ENCODE measurements at regions not wholly inside any gene's neighbourhood (a gene's known extent, or its start where the extent isn't known, plus 50 kb on each side); places are given as distances from the start of the nearest gene placed in this dataset.

DNA sequence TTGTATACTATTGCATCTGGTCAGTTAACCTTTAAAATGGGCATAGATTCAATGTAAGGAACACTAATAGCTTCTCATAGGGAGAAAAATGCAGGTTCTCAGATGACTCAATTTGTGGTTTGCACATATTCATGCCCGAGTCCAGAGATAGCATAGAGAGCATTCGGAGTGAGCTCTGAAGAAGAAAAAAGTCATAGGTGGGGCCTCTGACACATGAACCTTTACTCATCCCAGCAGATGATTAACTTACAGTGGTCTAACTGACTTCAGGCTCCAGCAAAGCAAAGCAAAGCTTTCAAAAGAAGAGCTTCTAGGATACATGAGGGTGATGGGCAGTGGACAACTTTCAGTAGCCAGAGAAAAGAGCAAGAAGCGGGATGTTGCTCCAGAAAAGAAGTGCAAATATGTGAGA lies 55.3 kb upstream of the BTN3A2 start:
- TF ChIP-seq, protein P1, sequence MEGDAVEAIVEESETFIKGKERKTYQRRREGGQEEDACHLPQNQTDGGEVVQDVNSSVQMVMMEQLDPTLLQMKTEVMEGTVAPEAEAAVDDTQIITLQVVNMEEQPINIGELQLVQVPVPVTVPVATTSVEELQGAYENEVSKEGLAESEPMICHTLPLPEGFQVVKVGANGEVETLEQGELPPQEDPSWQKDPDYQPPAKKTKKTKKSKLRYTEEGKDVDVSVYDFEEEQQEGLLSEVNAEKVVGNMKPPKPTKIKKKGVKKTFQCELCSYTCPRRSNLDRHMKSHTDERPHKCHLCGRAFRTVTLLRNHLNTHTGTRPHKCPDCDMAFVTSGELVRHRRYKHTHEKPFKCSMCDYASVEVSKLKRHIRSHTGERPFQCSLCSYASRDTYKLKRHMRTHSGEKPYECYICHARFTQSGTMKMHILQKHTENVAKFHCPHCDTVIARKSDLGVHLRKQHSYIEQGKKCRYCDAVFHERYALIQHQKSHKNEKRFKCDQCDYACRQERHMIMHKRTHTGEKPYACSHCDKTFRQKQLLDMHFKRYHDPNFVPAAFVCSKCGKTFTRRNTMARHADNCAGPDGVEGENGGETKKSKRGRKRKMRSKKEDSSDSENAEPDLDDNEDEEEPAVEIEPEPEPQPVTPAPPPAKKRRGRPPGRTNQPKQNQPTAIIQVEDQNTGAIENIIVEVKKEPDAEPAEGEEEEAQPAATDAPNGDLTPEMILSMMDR (IDR thresholded peaks at IDR 0.05), result no peak
- no peak for TF ChIP-seq EZH2 (IDR thresholded peaks at IDR 0.05; ENCODE audit: borderline replicate concordance, insufficient read depth, low read depth, low read length, poor library complexity, severe bottlenecking)
- H4K20me1 ChIP-seq (ENCODE audit: control insufficient read depth, insufficient read depth, low read length, poor library complexity, severe bottlenecking), result no peaks in the 10 kb centered on the region
- Mint-ChIP-seq H3K27ac (no peak overlapping the region), H3K27me3 (no peaks in the 10 kb centered on the region), H3K4me3 (no peak overlapping the region), H3K9me3 (ENCODE audit: insufficient read depth) (no peaks in the 10 kb centered on the region), H3K4me1 (peaks cover 39% of the 10 kb centered on the region)
- ATAC-seq (ENCODE audit: low read depth), result no peak
- no peaks in the 10 kb centered on the region for H3K9me3 ChIP-seq (ENCODE audit: control extremely low read depth in 1 of 3, control insufficient read depth in 2 of 3, insufficient read depth in 1 of 3, low read length in 2 of 3)
- no peak for DNase-seq
- no peak overlapping the region for H3K9ac ChIP-seq (ENCODE audit: low read length)
- H2AFZ ChIP-seq (ENCODE audit: insufficient read depth, low read depth, low read length, poor library complexity, severe bottlenecking), result no peak overlapping the region
- 100% methylated on average over 2 of the region's 3 CpGs for WGBS (ENCODE audit: insufficient coverage)
- ChIA-PET POLR2A (no interaction called here), CTCF (interaction anchor here (1.0 to 1.2 kb wide), 2 partner anchors 12 to 286 kb away, joined by 4 read pairs; no protein-coding TSS in a partner anchor)
- H3K27ac ChIP-seq (ENCODE audit: low read length in 2 of 2), result no peak overlapping the region
- H3K4me1 ChIP-seq (ENCODE audit: control insufficient read depth in 2 of 2, insufficient read depth in 2 of 2, low read length in 2 of 2), result peaks cover 20 to 31% of the 10 kb centered on the region in 2 donors
- no peak overlapping the region for H3K4me2 ChIP-seq (replicated peaks; ENCODE audit: low read depth, low read length, poor library complexity, severe bottlenecking)
- no peaks in the 10 kb centered on the region for H3K36me3 ChIP-seq (replicated peaks in 1 of 2; ENCODE audit: control extremely low read depth in 1 of 2, control insufficient read depth in 1 of 2, extremely low read depth in 1 of 2, insufficient read depth in 2 of 2, low read length in 1 of 2)
- no peak overlapping the region for H3K4me3 ChIP-seq (ENCODE audit: control extremely low read depth in 1 of 5, extremely low read depth in 1 of 5, insufficient read depth in 1 of 5, low read depth in 2 of 5, low read length in 4 of 5)
- intact Hi-C loops (cut with micrococcal nuclease), result loop anchor here (5.0 kb wide), 1 partner anchor 37 kb away; a partner anchor contains a TSS
- no peaks in the 10 kb centered on the region for H3K79me2 ChIP-seq (ENCODE audit: control insufficient read depth, insufficient read depth, low read length)
- no peaks in the 10 kb centered on the region for H3K27me3 ChIP-seq (replicated peaks in 1 of 4; ENCODE audit: control extremely low read depth in 1 of 4, control insufficient read depth in 3 of 4, insufficient read depth in 4 of 4, low read length in 3 of 4)

DNA sequence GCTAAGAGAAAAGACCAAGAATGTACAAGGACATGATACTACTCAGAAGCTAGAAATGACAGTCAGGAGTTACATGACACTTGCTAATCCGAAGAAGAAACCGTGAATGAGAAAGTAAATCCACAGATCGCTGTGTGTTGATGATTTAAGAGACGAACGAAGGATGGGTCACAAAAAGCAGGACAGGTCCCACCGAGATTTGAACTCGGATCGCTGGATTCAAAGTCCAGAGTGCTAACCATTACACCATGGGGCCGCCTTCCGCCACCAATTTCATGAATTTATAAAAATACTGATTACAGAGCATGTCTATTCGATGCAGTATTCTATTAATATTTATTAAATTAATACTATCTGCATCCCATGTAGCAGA lies 54.0 kb upstream of the BTN3A2 start:
- Histone ChIP-seq H3K27me3 (replicated peaks in 1 of 4; ENCODE audit: control extremely low read depth in 1 of 4, control insufficient read depth in 3 of 4, insufficient read depth in 4 of 4, low read length in 3 of 4) (no peaks in the 10 kb centered on the region), H3K4me3 (ENCODE audit: control extremely low read depth in 1 of 5, extremely low read depth in 1 of 5, insufficient read depth in 1 of 5, low read depth in 2 of 5, low read length in 4 of 5) (no peak overlapping the region), H3K9ac (ENCODE audit: low read length) (no peak overlapping the region), H2AFZ (ENCODE audit: insufficient read depth, low read depth, low read length, poor library complexity, severe bottlenecking) (no peak overlapping the region), H3K27ac (ENCODE audit: low read length in 2 of 2) (no peak overlapping the region), H4K20me1 (ENCODE audit: control insufficient read depth, insufficient read depth, low read length, poor library complexity, severe bottlenecking) (no peaks in the 10 kb centered on the region), H3K4me2 (replicated peaks; ENCODE audit: low read depth, low read length, poor library complexity, severe bottlenecking) (peak overlapping the region; percentile 84), H3K36me3 (replicated peaks in 1 of 2; ENCODE audit: control extremely low read depth in 1 of 2, control insufficient read depth in 1 of 2, extremely low read depth in 1 of 2, insufficient read depth in 2 of 2, low read length in 1 of 2) (no peaks in the 10 kb centered on the region), H3K9me3 (ENCODE audit: control extremely low read depth in 1 of 3, control insufficient read depth in 2 of 3, insufficient read depth in 1 of 3, low read length in 2 of 3) (no peaks in the 10 kb centered on the region), H3K79me2 (ENCODE audit: control insufficient read depth, insufficient read depth, low read length) (no peaks in the 10 kb centered on the region), H3K4me1 (ENCODE audit: control insufficient read depth in 2 of 2, insufficient read depth in 2 of 2, low read length in 2 of 2) (peaks cover 15 to 26% of the 10 kb centered on the region in 2 donors)
- no peak for TF ChIP-seq EZH2 (IDR thresholded peaks at IDR 0.05; ENCODE audit: borderline replicate concordance, insufficient read depth, low read depth, low read length, poor library complexity, severe bottlenecking)
- TF ChIP-seq, protein P1 (IDR thresholded peaks at IDR 0.05), result no peak
- Mint-ChIP-seq H3K4me1 (peaks cover 32% of the 10 kb centered on the region), H3K9me3 (ENCODE audit: insufficient read depth) (no peaks in the 10 kb centered on the region), H3K4me3 (peak overlapping the region; percentile 35), H3K27me3 (no peaks in the 10 kb centered on the region), H3K27ac (peak overlapping the region; percentile 16)
- ChIA-PET CTCF (interaction anchor here (1.6 to 2.1 kb wide), 2 partner anchors 11 to 94 kb away, joined by 3 to 4 read pairs; a partner anchor contains a TSS), POLR2A (interaction anchor here (0.6 kb wide), 1 partner anchor 26 kb away, joined by 3 read pairs; a partner anchor contains a TSS)
- intact Hi-C loops (cut with micrococcal nuclease), result loop anchor here (5.0 kb wide), 1 partner anchor 39 kb away; a partner anchor contains a TSS
- peak; percentile 61 for DNase-seq
- WGBS (ENCODE audit: insufficient coverage), result 37% methylated on average over 5 of the region's 11 CpGs
- ATAC-seq (ENCODE audit: low read depth), result peak; percentile 18

All from B cell (primary cell).